Left cardiac atrium (tissue), 4 donors: ENCODE measurements at regions not wholly inside any gene's neighbourhood (a gene's known extent, or its start where the extent isn't known, plus 50 kb on each side); places are given as distances from the start of the nearest gene placed in this dataset.
A peak's percentile ranks its signal among the peaks of the same experiment; 100 is the strongest.
"Not testable (repeated sequence)": the region's sequence is repeated elsewhere in the genome, so short reads cannot be mapped to it uniquely, and the experiment has no call there.

ENCODE experiments used
- ATAC-seq, 2 donors: fragments of 200-7000 bp; cut with Tn5 transposase; one replicate each; pipeline ENCODE4 v1.9.1; 2020; ENCODE audit warnings: mild to moderate bottlenecking in 2 of 2, moderate library complexity in 2 of 2
- DNase-seq: peaks from one replicate; pipeline ENCODE4 v3.0.0-alpha.2; 2020
- intact Hi-C, 2 donors: fragments of 100-400 bp; cut with DNase I; formaldehyde crosslinking; loops; one replicate each; pipeline versions ENCODE4 v1.14.1 to v1.15.1; 2022 to 2023
- donor health status: DM: no; HTN: yes; CAD: no.
- donor health status: DM: no; HTN: yes; CAD: no; lungs with severe emphysema.
- donor health status: DM: yes; HTN: yes; CAD: no.
- donor health status: Dilated cardiomyopathy.

DNA sequence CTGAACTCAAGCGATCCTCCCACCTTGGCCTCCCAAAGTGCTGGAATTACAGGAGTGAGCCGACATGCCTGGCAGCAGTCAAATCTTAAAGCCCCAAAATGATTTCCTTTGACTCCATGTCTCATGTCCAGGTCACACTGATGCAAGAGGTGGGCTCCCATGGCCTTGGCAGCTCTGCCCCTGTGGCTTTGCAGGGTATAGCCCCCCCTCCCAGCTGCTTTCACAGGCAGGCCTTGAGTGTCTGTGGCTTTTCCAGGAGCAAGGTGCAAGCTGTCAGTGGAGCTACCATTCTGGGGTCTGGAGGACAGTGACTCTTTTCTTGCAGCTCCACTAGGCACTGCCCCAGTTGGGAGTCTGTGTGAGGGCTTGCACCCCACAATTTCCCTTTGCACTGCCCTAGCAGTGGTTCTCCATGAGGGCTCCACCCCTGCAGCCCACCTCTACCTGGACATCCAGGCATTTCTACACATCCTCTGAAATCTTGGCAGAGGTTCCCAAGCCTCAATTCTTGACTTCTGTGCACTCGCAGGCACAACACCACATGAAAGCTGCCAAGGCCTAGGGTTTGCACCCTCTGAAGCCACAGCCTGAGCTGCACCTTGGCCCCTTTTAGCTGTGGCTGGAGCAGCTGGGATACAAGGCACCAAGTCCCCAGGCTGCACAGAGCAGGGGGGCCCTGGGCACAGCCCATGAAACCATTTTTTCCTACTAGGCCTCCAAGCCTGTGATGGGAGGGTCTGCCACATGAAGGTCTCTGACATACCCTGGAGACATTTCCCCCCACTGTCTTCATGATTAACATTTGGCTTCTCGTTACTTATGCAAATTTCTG lies 79.3 kb upstream of the ARL4D start:
- ATAC-seq (no peak), DNase-seq (no peak)
- intact Hi-C loops: no loop called here

DNA sequence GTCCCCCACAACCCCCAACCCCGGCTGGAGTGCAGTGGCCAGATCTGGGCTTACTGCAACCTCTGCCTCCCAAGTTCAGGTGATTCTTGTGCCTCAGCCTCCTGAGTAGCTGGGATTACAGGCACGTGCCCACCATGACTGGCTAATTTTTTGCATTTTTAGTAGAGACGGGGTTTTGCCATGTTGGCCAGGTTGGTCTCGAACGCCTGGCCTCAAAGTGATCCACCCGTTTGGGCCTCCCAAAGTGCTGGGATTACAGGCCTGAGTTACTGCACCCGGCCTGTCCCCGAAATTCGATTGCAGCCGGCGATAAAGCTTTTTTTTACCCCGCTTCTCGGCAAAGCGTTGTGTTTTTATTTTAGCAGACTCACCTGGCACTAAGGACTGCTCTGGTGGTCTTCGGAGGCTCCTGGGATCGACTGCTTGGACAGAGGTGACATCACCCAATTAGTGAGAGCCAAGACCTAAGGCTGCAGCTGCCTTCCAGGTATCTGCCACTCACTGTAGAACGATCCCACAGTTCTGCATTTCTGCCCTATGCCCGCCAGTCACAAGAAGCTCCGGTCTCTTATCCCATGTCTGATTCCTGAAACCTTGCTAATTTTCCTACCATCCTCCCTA lies 82.2 kb upstream of the ARL4D start:
- ATAC-seq (no peak), DNase-seq (no peak)
- intact Hi-C loops: no loop called here

DNA sequence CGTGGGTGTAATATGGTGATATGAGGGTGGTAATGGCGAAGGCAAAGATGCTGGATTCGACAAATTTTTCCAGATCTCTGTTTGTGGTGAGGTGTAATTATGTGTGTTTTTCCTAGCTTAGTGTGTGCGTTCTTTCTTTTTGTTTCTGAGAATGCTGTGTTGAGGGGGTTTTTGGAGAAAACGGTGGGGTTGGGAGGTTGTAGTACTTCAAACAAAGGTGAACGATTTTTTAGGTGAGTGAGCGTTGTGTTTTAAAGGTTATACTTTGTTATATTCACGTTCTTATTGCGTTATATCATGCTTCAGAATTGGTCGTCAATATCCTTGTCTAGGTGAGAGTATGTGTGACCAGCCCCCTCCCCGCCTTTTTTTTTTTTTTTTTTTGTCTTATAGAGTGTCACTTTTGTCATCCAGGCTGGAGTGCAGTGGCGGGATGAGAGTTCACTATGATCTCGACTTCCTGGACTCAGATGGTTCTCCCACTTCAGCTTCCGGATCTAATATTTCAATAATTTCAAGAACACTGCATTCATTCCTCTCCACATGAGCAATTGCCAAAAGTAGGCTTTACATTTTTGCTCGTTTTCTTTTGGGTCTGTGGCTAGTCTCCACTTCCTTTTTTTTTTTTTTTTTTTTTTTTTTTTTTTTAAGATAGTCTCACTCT lies 82.2 kb upstream of the RNU2-1 start:
- no peak for DNase-seq
- intact Hi-C loops: no loop called here
- ATAC-seq: no peak

GRCh38 chr17:43315369-43315768 lies 81.6 kb upstream of the RNU2-1 start:
- ATAC-seq (no peak), DNase-seq (no peak)
- intact Hi-C loops: no loop called here

DNA sequence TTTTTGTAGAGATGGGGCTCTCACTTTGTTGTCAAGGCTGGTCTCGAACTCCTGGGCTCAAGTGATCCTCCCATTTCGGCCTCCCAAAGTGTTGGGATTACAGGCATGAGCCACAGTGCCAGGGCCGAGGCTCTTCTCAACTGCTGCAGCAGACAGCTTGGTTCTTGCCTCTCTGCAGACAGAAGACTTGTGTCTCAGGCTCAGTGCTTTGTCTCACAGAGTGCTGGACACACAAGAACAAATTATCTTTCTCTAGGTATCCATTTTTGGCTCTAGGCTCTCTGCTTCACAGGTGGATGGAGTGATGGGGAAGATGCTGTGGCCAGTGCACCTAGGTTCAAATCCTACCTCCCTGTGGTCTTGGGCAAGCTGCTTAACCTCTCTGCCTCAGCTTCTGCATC lies 80.8 kb upstream of the RNU2-1 start:
- no peak for DNase-seq
- ATAC-seq: no peak
- intact Hi-C loops: no loop called here

- intact Hi-C loops: no loop called here
- DNase-seq (no peak), ATAC-seq (no peak)
These were observed 78.2 kb upstream of the RNU2-1 start for GRCh38 chr17:43312011-43312410.

DNA sequence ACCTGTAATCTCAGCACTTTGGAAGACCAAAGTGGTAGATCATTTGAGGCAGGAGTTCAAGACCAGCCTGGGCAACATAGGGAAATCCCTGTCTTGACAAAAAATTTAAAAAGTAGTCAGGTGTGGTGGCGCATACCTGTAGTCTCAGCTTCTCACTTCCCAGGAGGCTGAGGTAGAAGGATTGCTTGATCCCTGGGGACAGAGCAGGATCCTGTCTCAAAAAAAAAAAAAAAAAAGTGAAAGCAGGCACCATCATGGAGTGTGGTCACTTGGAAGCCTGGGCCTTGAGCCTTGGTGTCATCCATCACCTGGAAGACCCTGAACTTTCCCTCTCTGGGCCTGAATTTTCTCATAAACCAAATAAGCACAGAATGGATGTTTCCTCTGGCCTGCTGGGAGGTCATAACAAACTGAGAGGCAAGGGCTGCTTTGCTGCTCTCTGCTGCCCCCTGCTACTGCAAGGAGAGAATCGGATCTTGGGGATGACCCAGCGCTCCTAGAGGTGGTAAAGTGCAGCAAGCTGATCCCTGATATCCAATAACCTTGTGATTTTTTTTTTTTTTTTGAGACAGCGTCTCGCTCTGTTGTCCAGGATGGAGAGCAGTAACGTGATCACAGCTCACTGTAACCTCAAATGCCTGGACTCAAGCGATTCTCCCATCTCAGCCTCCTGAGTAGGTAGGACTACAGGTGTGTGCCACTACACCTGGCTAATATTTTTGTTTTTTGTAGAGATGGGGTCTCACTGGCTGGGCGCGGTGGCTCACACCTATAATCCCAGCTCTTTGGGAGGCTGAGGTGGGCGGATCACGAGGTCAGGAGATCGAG lies 75.9 kb upstream of the RNU2-1 start:
- intact Hi-C loops: no loop called here
- ATAC-seq (no peak), DNase-seq (no peak)

DNA sequence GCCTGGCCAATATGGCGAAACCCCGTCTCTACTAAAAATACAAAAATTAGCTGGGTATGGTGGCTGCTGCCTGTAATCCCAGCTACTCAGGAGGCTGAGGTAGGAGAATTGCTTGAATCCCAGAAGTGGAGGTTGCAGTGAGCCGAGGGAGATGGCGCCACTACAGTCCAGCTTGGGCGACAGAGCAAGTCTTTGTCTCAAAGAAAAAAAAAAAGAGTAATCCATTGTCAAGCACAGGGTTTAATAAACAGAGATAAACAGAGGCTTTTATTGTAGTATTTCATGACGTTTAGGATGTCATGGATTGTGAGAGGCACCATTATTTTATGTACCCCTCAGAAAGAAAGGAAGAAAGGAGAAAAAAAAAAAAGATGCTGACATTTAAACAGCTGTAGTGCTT lies 75.2 kb upstream of the RNU2-1 start:
- intact Hi-C loops: no loop called here
- ATAC-seq: no peak
- DNase-seq: no peak

DNA sequence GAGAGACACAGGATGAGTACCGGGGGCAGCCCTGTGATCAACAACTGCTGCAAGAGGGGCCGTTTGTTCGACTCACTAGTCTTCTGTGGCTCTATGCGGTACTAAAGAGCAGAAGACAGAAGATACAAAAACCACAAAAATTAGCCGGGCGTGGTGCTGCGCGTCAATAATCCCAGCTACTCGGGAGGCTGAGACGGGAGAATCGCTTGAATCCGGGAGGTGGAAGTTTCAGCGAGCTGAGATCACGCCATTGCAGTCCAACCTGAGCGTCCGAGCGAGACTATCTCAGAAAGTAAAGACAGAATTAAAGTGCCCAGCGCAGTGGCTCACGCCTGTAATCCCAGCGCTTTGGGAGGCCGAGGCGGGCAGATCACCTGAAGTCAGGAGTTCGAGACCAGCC lies 71.0 kb upstream of the RNU2-1 start:
- ATAC-seq, intact Hi-C loops, DNase-seq: not testable (repeated sequence)

GRCh38 chr17:43303049-43303448 lies 69.3 kb upstream of the RNU2-1 start:
- intact Hi-C loops, DNase-seq: not testable (repeated sequence)
- peak in 1 of 2 donors; percentile 38 for ATAC-seq

GRCh38 chr17:43299300-43300076 lies 65.7 kb upstream of the RNU2-1 start:
- intact Hi-C loops, ATAC-seq, DNase-seq: not testable (repeated sequence)

DNA sequence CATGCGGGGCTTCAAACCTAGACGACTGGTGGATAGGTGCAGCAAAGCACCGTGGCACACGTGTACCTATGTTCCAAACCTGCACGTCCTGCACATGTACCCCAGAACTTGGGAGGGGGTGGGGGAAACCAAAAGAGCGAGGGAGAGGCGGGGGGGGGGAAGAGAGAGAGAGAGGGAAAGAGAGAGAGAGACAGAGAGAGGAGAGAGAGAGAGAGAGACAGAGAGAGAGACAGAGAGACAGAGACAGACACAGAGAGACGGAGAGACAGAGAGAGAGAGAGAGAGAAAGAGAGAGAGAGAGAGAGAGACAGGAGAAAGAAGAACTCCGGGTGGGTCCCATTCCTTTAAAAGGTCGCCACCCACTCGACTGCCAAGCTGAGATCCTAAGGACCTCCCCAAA lies 55.9 kb upstream of the RNU2-1 start:
- ATAC-seq, DNase-seq, intact Hi-C loops: not testable (repeated sequence)

DNA sequence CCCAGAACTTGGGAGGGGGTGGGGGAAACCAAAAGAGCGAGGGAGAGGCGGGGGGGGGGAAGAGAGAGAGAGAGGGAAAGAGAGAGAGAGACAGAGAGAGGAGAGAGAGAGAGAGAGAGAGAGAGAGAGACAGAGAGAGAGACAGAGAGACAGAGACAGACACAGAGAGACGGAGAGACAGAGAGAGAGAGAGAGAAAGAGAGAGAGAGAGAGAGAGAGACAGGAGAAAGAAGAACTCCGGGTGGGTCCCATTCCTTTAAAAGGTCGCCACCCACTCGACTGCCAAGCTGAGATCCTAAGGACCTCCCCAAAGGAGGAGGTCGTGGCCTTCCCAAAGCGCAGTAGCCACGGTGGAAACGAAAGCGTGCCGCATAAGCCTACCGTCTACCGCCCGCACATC lies 49.8 kb upstream of the RNU2-1 start:
- ATAC-seq, DNase-seq, intact Hi-C loops: not testable (repeated sequence)
